ENCODE measurements at regions not wholly inside any gene's neighbourhood (a gene's known extent, or its start where the extent isn't known, plus 50 kb on each side); places are given as distances from the start of the nearest gene placed in this dataset.

GRCh38 chr10:108591417-108591816 is 1331.9 kb downstream of the XPNPEP1 start:
- no peaks in the 10 kb centered on the region for H3K9me2 ChIP-seq (replicated peaks; ENCODE audit: insufficient read depth, low read length)
- no peaks in the 10 kb centered on the region for H3K36me3 ChIP-seq (ENCODE audit: low read length)
- H3K27ac ChIP-seq (ENCODE audit: low read depth, low read length): no peak overlapping the region
- H3K4me2 ChIP-seq (ENCODE audit: low read depth, low read length, poor library complexity, severe bottlenecking): no peak overlapping the region
- H3K27me3 ChIP-seq (ENCODE audit: low read length): no peaks in the 10 kb centered on the region
- H3K79me2 ChIP-seq (ENCODE audit: insufficient read depth, low read length): no peaks in the 10 kb centered on the region
- no peaks in the 10 kb centered on the region for H3F3A ChIP-seq (ENCODE audit: insufficient read depth)
- no peaks in the 10 kb centered on the region for H4K20me1 ChIP-seq (ENCODE audit: low read depth, low read length)
- TF ChIP-seq EZH2phosphoT487 (conservative IDR thresholded peaks at IDR 0.05; ENCODE audit: low read length) (no peak), CTCF (IDR thresholded peaks at IDR 0.05; ENCODE audit: insufficient read depth, low read length, poor library complexity, severe bottlenecking) (no peak)
- H3K4me3 ChIP-seq (ENCODE audit: insufficient read depth, low read length, poor library complexity, severe bottlenecking): no peak overlapping the region
- H2AFZ ChIP-seq (ENCODE audit: low read depth, low read length, severe bottlenecking): no peak overlapping the region
- no peaks in the 10 kb centered on the region for H3K9me3 ChIP-seq (ENCODE audit: insufficient read depth, low read length)
- H3K9ac ChIP-seq (ENCODE audit: low read length): no peak overlapping the region

GRCh38 chr10:108586424-108586823 is 1336.9 kb downstream of the XPNPEP1 start:
- H4K20me1 ChIP-seq (ENCODE audit: low read depth, low read length): no peaks in the 10 kb centered on the region
- H3K27ac ChIP-seq (ENCODE audit: low read depth, low read length): no peak overlapping the region
- no peaks in the 10 kb centered on the region for H3K27me3 ChIP-seq (ENCODE audit: low read length)
- H3K9ac ChIP-seq (ENCODE audit: low read length): no peak overlapping the region
- no peaks in the 10 kb centered on the region for H3K79me2 ChIP-seq (ENCODE audit: insufficient read depth, low read length)
- no peaks in the 10 kb centered on the region for H3K9me2 ChIP-seq (replicated peaks; ENCODE audit: insufficient read depth, low read length)
- TF ChIP-seq CTCF (IDR thresholded peaks at IDR 0.05; ENCODE audit: insufficient read depth, low read length, poor library complexity, severe bottlenecking) (no peak), EZH2phosphoT487 (conservative IDR thresholded peaks at IDR 0.05; ENCODE audit: low read length) (no peak)
- no peaks in the 10 kb centered on the region for H3K36me3 ChIP-seq (ENCODE audit: low read length)
- no peaks in the 10 kb centered on the region for H3F3A ChIP-seq (ENCODE audit: insufficient read depth)
- no peak overlapping the region for H3K4me2 ChIP-seq (ENCODE audit: low read depth, low read length, poor library complexity, severe bottlenecking)
- H3K9me3 ChIP-seq (ENCODE audit: insufficient read depth, low read length): no peaks in the 10 kb centered on the region
- H2AFZ ChIP-seq (ENCODE audit: low read depth, low read length, severe bottlenecking): no peak overlapping the region
- H3K4me3 ChIP-seq (ENCODE audit: insufficient read depth, low read length, poor library complexity, severe bottlenecking): no peak overlapping the region

- no peak for TF ChIP-seq CTCF (IDR thresholded peaks at IDR 0.05; ENCODE audit: insufficient read depth, low read length, poor library complexity, severe bottlenecking)
- no peak for TF ChIP-seq EZH2phosphoT487 (conservative IDR thresholded peaks at IDR 0.05; ENCODE audit: low read length)
These were observed 1339.4 kb downstream of the XPNPEP1 start for GRCh38 chr10:108583877-108584276.

More at GRCh38 chr10:108583877-108584276, 1339.4 kb downstream of the XPNPEP1 start:
- H3K79me2 ChIP-seq (ENCODE audit: insufficient read depth, low read length): no peaks in the 10 kb centered on the region
- H4K20me1 ChIP-seq (ENCODE audit: low read depth, low read length): no peaks in the 10 kb centered on the region
- no peaks in the 10 kb centered on the region for H3F3A ChIP-seq (ENCODE audit: insufficient read depth)
- H3K4me3 ChIP-seq (ENCODE audit: insufficient read depth, low read length, poor library complexity, severe bottlenecking): no peak overlapping the region
- no peak overlapping the region for H2AFZ ChIP-seq (ENCODE audit: low read depth, low read length, severe bottlenecking)
- no peak overlapping the region for H3K9ac ChIP-seq (ENCODE audit: low read length)
- H3K4me2 ChIP-seq (ENCODE audit: low read depth, low read length, poor library complexity, severe bottlenecking): no peak overlapping the region
- H3K27ac ChIP-seq (ENCODE audit: low read depth, low read length): no peak overlapping the region
- H3K9me2 ChIP-seq (replicated peaks; ENCODE audit: insufficient read depth, low read length): no peaks in the 10 kb centered on the region
- no peaks in the 10 kb centered on the region for H3K27me3 ChIP-seq (ENCODE audit: low read length)
- no peaks in the 10 kb centered on the region for H3K36me3 ChIP-seq (ENCODE audit: low read length)
- H3K9me3 ChIP-seq (ENCODE audit: insufficient read depth, low read length): no peaks in the 10 kb centered on the region
